ENCODE measurements at regions not wholly inside any gene's neighbourhood (a gene's known extent, or its start where the extent isn't known, plus 50 kb on each side); places are given as distances from the start of the nearest gene placed in this dataset.

DNA sequence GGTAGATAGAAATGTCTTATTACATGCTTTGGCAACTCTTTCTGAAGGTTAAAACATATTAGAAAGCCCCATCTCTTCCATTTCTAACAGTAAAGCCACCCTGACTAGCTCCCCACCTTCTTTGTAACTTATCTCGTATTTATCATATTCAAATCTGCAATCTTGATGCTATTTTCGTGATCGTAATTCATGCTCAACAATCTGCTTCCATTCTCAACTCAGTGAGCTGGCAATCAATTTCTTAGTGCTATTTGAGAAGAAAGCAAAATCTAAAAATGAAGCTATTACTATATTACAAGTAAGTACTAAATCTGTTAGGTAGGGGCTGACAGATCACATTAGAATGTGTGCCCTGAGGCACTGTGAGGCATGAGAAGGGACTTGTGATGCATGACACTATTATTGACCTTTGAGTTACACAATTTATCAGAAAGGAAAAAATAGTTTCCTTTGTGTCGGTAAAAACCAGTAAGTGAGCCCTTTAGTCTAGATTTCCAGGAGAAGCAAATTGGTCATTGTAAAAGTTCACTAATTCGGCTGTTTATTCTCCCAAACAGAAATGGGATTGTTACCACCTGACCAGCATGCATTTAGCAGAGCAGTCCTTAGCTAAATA is 379.7 kb upstream of the CNTN6 start:
- no peaks in the 10 kb centered on the region for H3K27me3 ChIP-seq (ENCODE audit: insufficient read depth, poor library complexity, severe bottlenecking)

DNA sequence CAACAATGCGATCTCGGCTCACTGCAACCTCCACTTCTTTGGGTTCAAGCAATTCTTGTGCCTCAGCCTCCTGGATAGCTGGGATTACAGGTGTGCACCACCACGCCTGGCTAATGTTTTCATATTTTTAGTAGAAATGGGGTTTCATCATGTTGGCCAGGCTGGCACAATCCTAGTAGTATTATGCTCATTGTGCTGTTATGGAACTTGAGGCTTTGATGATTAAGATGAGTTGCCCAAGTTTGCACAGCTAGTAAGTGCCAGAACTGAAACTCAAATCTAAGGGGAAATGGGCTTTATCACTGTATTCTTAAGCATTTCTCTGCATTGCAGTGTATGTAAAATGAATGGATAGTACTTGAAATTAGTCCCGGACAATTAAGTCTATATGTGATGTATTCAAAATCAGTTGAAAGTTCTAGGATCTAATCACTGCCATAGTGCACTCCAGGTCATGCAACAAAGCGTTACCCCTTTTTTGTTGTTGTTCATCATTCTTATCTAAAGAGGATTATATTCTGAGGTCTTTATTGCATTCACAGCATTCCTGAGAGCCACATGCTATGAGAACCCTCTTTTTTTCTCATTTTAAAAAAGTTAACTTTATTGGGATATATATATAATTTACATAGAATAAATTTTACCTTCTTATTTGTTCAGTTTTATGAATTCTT is 378.7 kb upstream of the CNTN6 start:
- H3K36me3 ChIP-seq (ENCODE audit: low read depth) = no peaks in the 10 kb centered on the region
- no peaks in the 10 kb centered on the region for H3K4me1 ChIP-seq (ENCODE audit: insufficient read depth, poor library complexity, severe bottlenecking)
- no peak overlapping the region for H3K27ac ChIP-seq (ENCODE audit: poor library complexity, severe bottlenecking)
- H3K4me3 ChIP-seq (ENCODE audit: severe bottlenecking) = no peak overlapping the region
- ATAC-seq (ENCODE audit: low read depth) (no peak), DNase-seq (ENCODE audit: low spot score) (no peak)
- H3K27me3 ChIP-seq (ENCODE audit: insufficient read depth, poor library complexity, severe bottlenecking) = no peaks in the 10 kb centered on the region
- TF ChIP-seq, protein P1, sequence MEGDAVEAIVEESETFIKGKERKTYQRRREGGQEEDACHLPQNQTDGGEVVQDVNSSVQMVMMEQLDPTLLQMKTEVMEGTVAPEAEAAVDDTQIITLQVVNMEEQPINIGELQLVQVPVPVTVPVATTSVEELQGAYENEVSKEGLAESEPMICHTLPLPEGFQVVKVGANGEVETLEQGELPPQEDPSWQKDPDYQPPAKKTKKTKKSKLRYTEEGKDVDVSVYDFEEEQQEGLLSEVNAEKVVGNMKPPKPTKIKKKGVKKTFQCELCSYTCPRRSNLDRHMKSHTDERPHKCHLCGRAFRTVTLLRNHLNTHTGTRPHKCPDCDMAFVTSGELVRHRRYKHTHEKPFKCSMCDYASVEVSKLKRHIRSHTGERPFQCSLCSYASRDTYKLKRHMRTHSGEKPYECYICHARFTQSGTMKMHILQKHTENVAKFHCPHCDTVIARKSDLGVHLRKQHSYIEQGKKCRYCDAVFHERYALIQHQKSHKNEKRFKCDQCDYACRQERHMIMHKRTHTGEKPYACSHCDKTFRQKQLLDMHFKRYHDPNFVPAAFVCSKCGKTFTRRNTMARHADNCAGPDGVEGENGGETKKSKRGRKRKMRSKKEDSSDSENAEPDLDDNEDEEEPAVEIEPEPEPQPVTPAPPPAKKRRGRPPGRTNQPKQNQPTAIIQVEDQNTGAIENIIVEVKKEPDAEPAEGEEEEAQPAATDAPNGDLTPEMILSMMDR (IDR thresholded peaks at IDR 0.05; ENCODE audit: poor library complexity, severe bottlenecking) = no peak
- no peaks in the 10 kb centered on the region for H3K9me3 ChIP-seq (ENCODE audit: severe bottlenecking)

More for the DNA sequence above, 379.7 kb upstream of the CNTN6 start:
- Histone ChIP-seq H3K27ac (ENCODE audit: poor library complexity, severe bottlenecking) (no peak overlapping the region), H3K9me3 (ENCODE audit: severe bottlenecking) (no peaks in the 10 kb centered on the region), H3K4me1 (ENCODE audit: insufficient read depth, poor library complexity, severe bottlenecking) (no peaks in the 10 kb centered on the region), H3K36me3 (ENCODE audit: low read depth) (no peaks in the 10 kb centered on the region), H3K4me3 (ENCODE audit: severe bottlenecking) (no peak overlapping the region)
- TF ChIP-seq, protein P1 (IDR thresholded peaks at IDR 0.05; ENCODE audit: poor library complexity, severe bottlenecking) = no peak
- no peak for DNase-seq (ENCODE audit: low spot score)
- peak; percentile 94 for ATAC-seq (ENCODE audit: low read depth)

DNA sequence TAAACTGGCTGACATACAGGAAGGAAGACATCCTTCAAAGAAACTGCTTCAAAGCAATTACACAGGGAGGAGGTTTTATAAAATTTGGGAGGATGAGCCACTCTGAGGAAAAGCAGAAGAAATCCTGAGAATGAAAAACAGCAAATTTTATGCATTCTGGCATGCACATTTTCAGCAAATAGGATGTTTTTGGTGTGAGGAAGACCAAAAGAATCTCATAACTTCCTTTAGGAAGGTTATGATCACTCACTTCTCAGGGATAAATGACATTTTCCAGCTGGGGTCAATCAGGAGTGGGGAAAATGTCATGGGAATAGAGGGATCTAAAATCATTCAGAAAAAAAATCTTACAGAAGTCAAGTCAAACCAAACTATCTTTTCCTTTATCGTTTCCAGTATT is 371.7 kb upstream of the CNTN6 start:
- no peak overlapping the region for H3K4me3 ChIP-seq (ENCODE audit: severe bottlenecking)
- TF ChIP-seq, protein P1 (IDR thresholded peaks at IDR 0.05; ENCODE audit: poor library complexity, severe bottlenecking) = no peak
- no peaks in the 10 kb centered on the region for H3K4me1 ChIP-seq (ENCODE audit: insufficient read depth, poor library complexity, severe bottlenecking)
- H3K27ac ChIP-seq (ENCODE audit: poor library complexity, severe bottlenecking) = no peak overlapping the region
- H3K36me3 ChIP-seq (ENCODE audit: low read depth) = no peaks in the 10 kb centered on the region
- no peaks in the 10 kb centered on the region for H3K27me3 ChIP-seq (ENCODE audit: insufficient read depth, poor library complexity, severe bottlenecking)
- peaks cover 4% of the 10 kb centered on the region for H3K9me3 ChIP-seq (ENCODE audit: severe bottlenecking)
- no peak for DNase-seq (ENCODE audit: low spot score)
- no peak for ATAC-seq (ENCODE audit: low read depth)

DNA sequence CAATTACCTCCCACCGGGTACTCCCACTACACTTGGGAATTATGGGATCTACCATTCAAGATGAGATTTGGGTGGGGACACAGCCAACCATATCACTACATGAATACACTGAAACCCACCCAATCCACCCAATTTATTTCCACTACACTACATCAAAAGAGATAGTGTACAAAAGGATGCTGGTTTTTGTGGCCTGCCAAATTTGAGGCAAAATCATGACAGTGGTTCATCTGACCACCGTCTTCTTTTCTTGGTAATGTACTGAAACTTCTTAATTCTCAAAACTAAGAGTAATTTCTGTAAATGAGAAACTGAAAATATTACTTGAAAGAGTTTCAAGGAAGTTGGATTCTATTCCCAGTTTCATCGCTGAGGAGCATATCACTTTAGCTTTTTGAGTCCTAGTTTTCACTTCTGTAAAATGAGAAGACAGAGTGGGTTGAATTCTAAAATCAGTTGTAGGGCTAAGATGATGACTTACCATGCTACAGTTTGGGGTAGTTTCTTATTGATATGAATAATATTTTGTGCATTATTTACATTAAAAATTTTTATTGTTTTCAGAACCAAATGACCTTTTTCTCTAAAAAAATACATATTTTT is 360.4 kb upstream of the CNTN6 start:
- H3K27me3 ChIP-seq (ENCODE audit: insufficient read depth, poor library complexity, severe bottlenecking) = no peaks in the 10 kb centered on the region
- H3K9me3 ChIP-seq (ENCODE audit: severe bottlenecking) = peaks cover under 1% of the 10 kb centered on the region
- no peak for ATAC-seq (ENCODE audit: low read depth)
- no peaks in the 10 kb centered on the region for H3K36me3 ChIP-seq (ENCODE audit: low read depth)
- TF ChIP-seq, protein P1 (IDR thresholded peaks at IDR 0.05; ENCODE audit: poor library complexity, severe bottlenecking) = no peak
- no peak overlapping the region for H3K27ac ChIP-seq (ENCODE audit: poor library complexity, severe bottlenecking)
- no peak overlapping the region for H3K4me3 ChIP-seq (ENCODE audit: severe bottlenecking)
- no peak for DNase-seq (ENCODE audit: low spot score)
- H3K4me1 ChIP-seq (ENCODE audit: insufficient read depth, poor library complexity, severe bottlenecking) = no peaks in the 10 kb centered on the region

DNA sequence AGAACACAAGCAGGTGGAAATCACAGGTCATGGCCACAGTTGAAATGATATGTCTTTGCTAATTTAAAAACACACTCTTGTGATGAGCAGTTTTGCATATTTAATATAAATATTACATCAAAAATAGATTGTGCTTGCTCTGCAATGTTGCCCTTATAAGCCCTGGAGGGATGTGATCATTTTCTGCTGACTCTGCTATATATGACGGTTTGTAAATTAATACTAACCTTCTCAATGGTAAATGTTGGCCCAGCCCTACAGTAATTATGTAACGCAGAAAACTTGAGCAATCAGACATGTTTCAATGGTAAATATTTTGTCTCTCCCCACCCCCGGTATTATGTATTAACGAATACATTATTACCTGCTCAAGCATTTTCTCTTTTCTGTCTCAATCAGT is 359.5 kb upstream of the CNTN6 start:
- Histone ChIP-seq H3K27ac (ENCODE audit: poor library complexity, severe bottlenecking) (no peak overlapping the region), H3K4me3 (ENCODE audit: severe bottlenecking) (no peak overlapping the region), H3K27me3 (ENCODE audit: insufficient read depth, poor library complexity, severe bottlenecking) (no peaks in the 10 kb centered on the region), H3K36me3 (ENCODE audit: low read depth) (no peaks in the 10 kb centered on the region), H3K4me1 (ENCODE audit: insufficient read depth, poor library complexity, severe bottlenecking) (no peaks in the 10 kb centered on the region), H3K9me3 (ENCODE audit: severe bottlenecking) (peaks cover 2% of the 10 kb centered on the region)
- TF ChIP-seq, protein P1 (IDR thresholded peaks at IDR 0.05; ENCODE audit: poor library complexity, severe bottlenecking) = no peak
- ATAC-seq (ENCODE audit: low read depth) = no peak
- no peak for DNase-seq (ENCODE audit: low spot score)

Measured in RWPE2 (cell line).